Endothelial cell (in vitro differentiated cells): ENCODE measurements at regions not wholly inside any gene's neighbourhood (a gene's known extent, or its start where the extent isn't known, plus 50 kb on each side); places are given as distances from the start of the nearest gene placed in this dataset.
"Not testable (repeated sequence)": the region's sequence is repeated elsewhere in the genome, so short reads cannot be mapped to it uniquely, and the experiment has no call there.

Experiments used
- DNase-seq: peaks from one replicate; pipeline ENCODE4 v3.0.0; 2021; ENCODE audit warnings: low spot score
- H3K27ac Mint-ChIP-seq: one replicate; pipeline ENCODE4 v1.8.0; 2021; ENCODE audit warnings: mixed read lengths, inconsistent platforms; ENCODE audit not compliant: unreplicated experiment
- H3K27me3 Mint-ChIP-seq: one replicate; pipeline ENCODE4 v1.8.0; 2021; ENCODE audit warnings: mild to moderate bottlenecking, moderate library complexity, mixed read lengths, inconsistent platforms; ENCODE audit not compliant: unreplicated experiment
- H3K36me3 Mint-ChIP-seq: one replicate; pipeline ENCODE4 v1.8.0; 2021; ENCODE audit warnings: mild to moderate bottlenecking, low read depth, mixed read lengths, inconsistent platforms; ENCODE audit not compliant: unreplicated experiment
- H3K4me1 Mint-ChIP-seq: one replicate; pipeline ENCODE4 v1.8.0; 2021; ENCODE audit warnings: mild to moderate bottlenecking, mixed read lengths, inconsistent platforms; ENCODE audit not compliant: unreplicated experiment
- H3K4me3 Mint-ChIP-seq: one replicate; pipeline ENCODE4 v1.8.0; 2021; ENCODE audit warnings: mild to moderate bottlenecking, mixed read lengths, inconsistent platforms; ENCODE audit not compliant: unreplicated experiment
- H3K9me3 Mint-ChIP-seq: one replicate; pipeline ENCODE4 v1.8.0; 2021; ENCODE audit warnings: mixed read lengths, inconsistent platforms; ENCODE audit not compliant: unreplicated experiment
- CTCF ChIP-seq: fragments of 200-600 bp; sonication (generic); IDR thresholded peaks from one replicate; pipeline ENCODE4 v1.5.0; 2021; ENCODE audit warnings: antibody characterized with exemption; ENCODE audit not compliant: unreplicated experiment

DNA sequence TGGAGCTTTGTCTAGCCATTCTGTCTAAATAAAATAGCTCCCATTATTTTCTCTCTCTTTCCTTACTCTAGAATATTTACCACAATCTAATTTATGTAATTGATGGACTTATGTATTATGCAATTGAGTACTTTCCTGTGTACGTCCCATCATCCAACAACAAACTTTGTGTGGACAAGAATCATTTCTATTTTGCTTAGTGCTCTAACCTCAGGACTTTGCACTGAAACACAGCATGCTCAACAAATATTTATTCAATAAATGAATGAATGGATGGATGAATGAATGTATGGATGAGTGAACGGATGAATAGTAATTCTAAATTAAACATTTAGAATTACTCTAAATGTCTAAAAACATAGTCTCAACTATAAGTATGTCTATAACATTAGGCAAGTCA is 115.2 kb upstream of the RORA start:
- H3K36me3 Mint-ChIP-seq = no peaks in the 10 kb centered on the region
- no peaks in the 10 kb centered on the region for H3K27me3 Mint-ChIP-seq
- no peak for TF ChIP-seq CTCF
- H3K4me1 Mint-ChIP-seq = no peaks in the 10 kb centered on the region
- no peaks in the 10 kb centered on the region for H3K9me3 Mint-ChIP-seq
- H3K4me3 Mint-ChIP-seq = no peak overlapping the region
- no peak overlapping the region for H3K27ac Mint-ChIP-seq
- no peak for DNase-seq

DNA sequence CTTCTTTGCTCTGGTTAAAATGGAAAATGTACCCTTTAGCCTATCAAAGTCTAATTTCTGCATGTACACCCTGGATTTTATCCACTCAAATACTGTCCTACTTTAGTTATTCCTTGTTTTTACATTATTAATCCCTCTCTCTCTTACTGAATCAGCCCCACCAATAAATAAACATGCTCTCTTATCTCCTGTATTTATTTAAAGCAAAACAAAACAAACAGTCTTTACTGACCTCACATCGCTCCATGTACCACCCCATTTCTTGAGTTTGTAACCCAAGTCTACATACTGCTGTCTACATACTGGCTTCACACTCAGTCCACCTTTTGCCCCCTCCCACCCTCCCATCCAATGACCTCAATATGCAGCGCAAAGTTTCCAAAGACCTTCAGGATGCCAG is 113.3 kb upstream of the RORA start:
- no peak for TF ChIP-seq CTCF
- Mint-ChIP-seq H3K27ac (no peak overlapping the region), H3K36me3 (no peaks in the 10 kb centered on the region), H3K27me3 (no peaks in the 10 kb centered on the region), H3K4me3 (no peak overlapping the region), H3K9me3 (no peaks in the 10 kb centered on the region), H3K4me1 (peaks cover 5% of the 10 kb centered on the region)
- DNase-seq = no peak

DNA sequence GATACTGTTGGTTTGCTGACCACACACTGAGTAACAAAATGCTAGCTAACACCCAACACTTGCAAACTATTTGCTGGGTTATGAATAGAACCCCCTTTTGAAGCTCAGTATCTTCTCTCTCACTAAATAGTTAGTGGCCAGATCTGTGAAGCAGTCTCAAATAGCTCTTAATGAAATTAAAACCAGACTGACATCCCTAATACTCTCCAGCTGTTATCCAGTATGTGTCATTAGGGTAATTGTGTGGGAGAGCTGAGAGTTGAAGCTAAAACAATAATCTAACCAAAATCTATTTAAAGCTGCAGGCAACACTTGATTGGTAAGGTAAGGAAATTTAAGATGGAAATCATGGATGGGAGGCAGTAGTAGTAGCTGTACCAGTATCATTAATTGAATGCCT is 110.4 kb upstream of the RORA start:
- no peak for DNase-seq
- Mint-ChIP-seq H3K4me1 (peaks cover 16% of the 10 kb centered on the region), H3K36me3 (no peaks in the 10 kb centered on the region), H3K9me3 (no peaks in the 10 kb centered on the region), H3K4me3 (no peak overlapping the region), H3K27me3 (no peaks in the 10 kb centered on the region), H3K27ac (no peak overlapping the region)
- TF ChIP-seq CTCF = no peak

DNA sequence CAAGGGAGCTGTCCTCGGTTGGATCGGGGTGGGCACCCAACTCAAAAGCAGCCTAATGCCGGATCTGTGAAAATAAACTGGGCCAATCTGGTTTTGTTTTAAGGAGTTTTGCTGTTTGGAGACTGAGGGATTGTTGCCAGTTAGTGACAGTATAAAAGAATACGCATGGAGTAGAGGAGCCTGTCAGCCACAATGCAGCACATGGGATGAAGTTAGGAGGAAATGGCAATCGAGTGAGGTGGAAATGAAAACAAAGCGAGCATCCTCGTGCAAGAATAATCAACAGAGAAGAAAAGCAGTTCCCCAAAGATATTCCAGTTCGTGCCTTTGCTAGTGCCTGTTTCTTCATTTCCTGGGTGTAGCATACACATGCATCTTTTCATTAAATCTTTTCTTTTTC is 108.4 kb upstream of the RORA start:
- Mint-ChIP-seq H3K9me3 (no peaks in the 10 kb centered on the region), H3K4me3 (no peak overlapping the region), H3K4me1 (peaks cover 16% of the 10 kb centered on the region), H3K27me3 (no peaks in the 10 kb centered on the region), H3K36me3 (no peaks in the 10 kb centered on the region), H3K27ac (no peak overlapping the region)
- no peak for TF ChIP-seq CTCF
- DNase-seq = no peak

GRCh38 chr15:61336026-61336638 is 107.0 kb upstream of the RORA start:
- DNase-seq = no peak
- no peak for TF ChIP-seq CTCF
- H3K36me3 Mint-ChIP-seq = no peaks in the 10 kb centered on the region
- no peaks in the 10 kb centered on the region for H3K9me3 Mint-ChIP-seq
- H3K4me3 Mint-ChIP-seq = no peak overlapping the region
- H3K27ac Mint-ChIP-seq = no peak overlapping the region
- H3K27me3 Mint-ChIP-seq = peaks cover 1% of the 10 kb centered on the region
- H3K4me1 Mint-ChIP-seq = peaks cover 16% of the 10 kb centered on the region

DNA sequence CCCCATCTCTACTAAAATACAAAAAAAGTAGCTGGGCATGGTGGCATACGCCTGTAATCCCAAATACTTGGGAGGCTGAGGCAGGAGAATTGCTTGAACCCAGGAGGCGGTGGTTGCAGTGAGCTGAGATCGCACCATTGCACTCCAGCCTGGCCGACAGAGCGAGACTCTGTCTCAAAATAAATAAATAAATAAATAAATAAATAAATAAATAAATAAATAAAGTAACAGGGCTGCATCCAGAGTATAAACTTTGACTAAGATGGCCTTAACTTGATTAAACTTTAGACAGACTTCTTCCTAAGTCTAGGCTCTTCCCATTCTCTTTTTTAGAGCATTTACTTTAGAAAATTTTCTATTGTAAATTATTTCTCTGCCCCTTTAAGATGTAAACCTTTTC is 105.6 kb upstream of the RORA start:
- H3K36me3 Mint-ChIP-seq = not testable (repeated sequence)

More for the DNA sequence above, 105.6 kb upstream of the RORA start:
- H3K27ac Mint-ChIP-seq, H3K27me3 Mint-ChIP-seq, DNase-seq, H3K4me3 Mint-ChIP-seq, H3K9me3 Mint-ChIP-seq: not testable (repeated sequence)
- peaks cover 16% of the 10 kb centered on the region for H3K4me1 Mint-ChIP-seq
